Muscle layer of duodenum (tissue), 2 donors: ENCODE measurements at regions not wholly inside any gene's neighbourhood (a gene's known extent, or its start where the extent isn't known, plus 50 kb on each side); places are given as distances from the start of the nearest gene placed in this dataset.

Source experiments
- H3K27ac ChIP-seq: one replicate; pipeline ENCODE4 v1.7.0; 2013; ENCODE audit warnings: mild to moderate bottlenecking, low read length
- H3K27me3 ChIP-seq: one replicate; pipeline ENCODE4 v1.7.0; 2013; ENCODE audit warnings: low read depth, mild to moderate bottlenecking, control low read depth, low read length
- H3K36me3 ChIP-seq, 2 donors: one replicate each; pipeline ENCODE4 v1.7.0; 2013; ENCODE audit warnings: low read length in 2 of 2, control low read depth in 1 of 2, mild to moderate bottlenecking in 1 of 2; ENCODE audit not compliant: insufficient read depth in 2 of 2, control insufficient read depth in 1 of 2
- H3K4me1 ChIP-seq, 2 donors: one replicate each; pipeline ENCODE4 v1.7.0; 2013; ENCODE audit warnings: low read length in 2 of 2, mild to moderate bottlenecking in 2 of 2, control low read depth in 1 of 2, moderate library complexity in 1 of 2; ENCODE audit not compliant: insufficient read depth in 2 of 2, control insufficient read depth in 1 of 2
- H3K4me3 ChIP-seq, 2 donors: one replicate each; pipeline ENCODE4 v1.7.0; 2013; ENCODE audit warnings: low read length in 2 of 2, low read depth in 1 of 2, mild to moderate bottlenecking in 1 of 2
- H3K9me3 ChIP-seq, 2 donors: one replicate each; pipeline ENCODE4 v1.7.0; 2013; ENCODE audit warnings: low read length in 2 of 2, control low read depth in 1 of 2, mild to moderate bottlenecking in 1 of 2; ENCODE audit not compliant: control insufficient read depth in 1 of 2
- donor health status: healthy.

GRCh38 chr10:8874972-8875371 lies 820.5 kb downstream of the GATA3 start:
- Histone ChIP-seq H3K4me3 (no peak overlapping the region), H3K27me3 (no peaks in the 10 kb centered on the region), H3K9me3 (no peaks in the 10 kb centered on the region), H3K27ac (no peak overlapping the region), H3K36me3 (no peaks in the 10 kb centered on the region), H3K4me1 (no peaks in the 10 kb centered on the region)

GRCh38 chr10:8876171-8876570 lies 821.7 kb downstream of the GATA3 start:
- Histone ChIP-seq H3K27ac (no peak overlapping the region), H3K4me3 (no peak overlapping the region), H3K36me3 (no peaks in the 10 kb centered on the region), H3K27me3 (no peaks in the 10 kb centered on the region), H3K9me3 (no peaks in the 10 kb centered on the region), H3K4me1 (no peaks in the 10 kb centered on the region)

DNA sequence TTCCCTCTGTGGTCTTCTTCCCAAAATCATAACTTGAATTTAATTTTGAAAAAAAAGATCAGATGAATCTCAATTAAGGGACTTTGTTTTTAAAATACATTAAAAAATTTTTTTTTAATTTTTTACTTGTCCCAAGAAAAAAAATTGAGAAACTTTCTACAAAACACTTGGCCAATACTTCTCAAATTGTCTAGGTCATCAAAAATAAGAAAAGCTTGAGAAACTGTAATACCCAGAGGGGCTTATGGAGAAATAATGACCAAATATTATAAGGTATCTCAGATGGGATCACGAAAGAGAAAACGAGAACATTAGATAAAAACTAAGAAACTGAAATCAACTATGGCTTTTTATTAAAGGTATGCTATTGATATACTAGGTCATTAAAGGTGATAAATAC lies 835.0 kb downstream of the GATA3 start:
- no peaks in the 10 kb centered on the region for H3K36me3 ChIP-seq
- H3K27ac ChIP-seq: no peak overlapping the region
- H3K27me3 ChIP-seq: no peaks in the 10 kb centered on the region
- no peaks in the 10 kb centered on the region for H3K4me1 ChIP-seq
- H3K4me3 ChIP-seq: no peak overlapping the region
- no peaks in the 10 kb centered on the region for H3K9me3 ChIP-seq

GRCh38 chr10:8893102-8893501 lies 838.6 kb downstream of the GATA3 start:
- H3K4me1 ChIP-seq: no peaks in the 10 kb centered on the region
- no peak overlapping the region for H3K27ac ChIP-seq
- H3K36me3 ChIP-seq: no peaks in the 10 kb centered on the region
- no peaks in the 10 kb centered on the region for H3K27me3 ChIP-seq
- H3K9me3 ChIP-seq: no peaks in the 10 kb centered on the region
- no peak overlapping the region for H3K4me3 ChIP-seq

DNA sequence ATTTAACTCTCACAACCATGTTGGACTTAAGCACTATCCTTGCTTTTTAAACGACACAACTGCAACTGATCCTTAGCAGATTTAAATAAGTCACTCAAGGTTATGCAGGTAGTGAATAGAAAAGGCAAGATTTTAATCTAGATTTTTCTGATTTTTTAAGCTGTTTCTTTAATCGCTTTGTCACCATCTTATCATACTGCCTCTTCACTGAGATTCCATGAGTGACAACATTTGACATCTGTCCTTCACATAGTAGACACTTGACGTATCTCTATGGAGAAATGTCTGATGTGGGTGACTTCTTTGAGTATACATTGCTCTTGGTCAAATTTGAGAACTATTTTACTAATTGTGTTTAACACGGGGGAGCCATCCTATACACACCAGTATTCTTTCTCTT lies 839.7 kb downstream of the GATA3 start:
- no peak overlapping the region for H3K4me3 ChIP-seq
- H3K27ac ChIP-seq: no peak overlapping the region
- H3K4me1 ChIP-seq: no peaks in the 10 kb centered on the region
- H3K9me3 ChIP-seq: no peaks in the 10 kb centered on the region
- H3K27me3 ChIP-seq: no peaks in the 10 kb centered on the region
- no peaks in the 10 kb centered on the region for H3K36me3 ChIP-seq

DNA sequence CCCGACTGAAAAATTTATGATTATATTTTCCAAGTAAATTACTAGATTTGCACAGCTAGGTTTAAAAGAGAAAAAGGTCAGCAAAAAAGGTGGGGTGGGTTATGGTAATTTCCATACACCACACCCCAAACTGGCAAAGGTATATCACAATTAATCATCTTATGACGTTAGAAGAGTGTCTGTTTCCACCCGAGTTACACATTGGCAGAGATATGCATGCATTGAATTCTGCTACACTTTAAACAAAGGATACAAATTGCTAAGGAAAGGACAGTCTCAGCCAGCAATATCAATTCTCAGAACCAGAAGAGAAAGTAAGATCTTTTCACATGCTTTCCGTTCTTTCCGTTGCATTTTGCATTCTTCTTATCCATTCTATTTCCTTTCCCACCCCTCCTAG lies 843.3 kb downstream of the GATA3 start:
- no peak overlapping the region for H3K4me3 ChIP-seq
- H3K4me1 ChIP-seq: no peaks in the 10 kb centered on the region
- no peaks in the 10 kb centered on the region for H3K27me3 ChIP-seq
- H3K9me3 ChIP-seq: no peaks in the 10 kb centered on the region
- no peaks in the 10 kb centered on the region for H3K36me3 ChIP-seq
- no peak overlapping the region for H3K27ac ChIP-seq

- H3K36me3 ChIP-seq: no peaks in the 10 kb centered on the region
Measured at GRCh38 chr10:8898745-8899330, 844.4 kb downstream of the GATA3 start.

DNA sequence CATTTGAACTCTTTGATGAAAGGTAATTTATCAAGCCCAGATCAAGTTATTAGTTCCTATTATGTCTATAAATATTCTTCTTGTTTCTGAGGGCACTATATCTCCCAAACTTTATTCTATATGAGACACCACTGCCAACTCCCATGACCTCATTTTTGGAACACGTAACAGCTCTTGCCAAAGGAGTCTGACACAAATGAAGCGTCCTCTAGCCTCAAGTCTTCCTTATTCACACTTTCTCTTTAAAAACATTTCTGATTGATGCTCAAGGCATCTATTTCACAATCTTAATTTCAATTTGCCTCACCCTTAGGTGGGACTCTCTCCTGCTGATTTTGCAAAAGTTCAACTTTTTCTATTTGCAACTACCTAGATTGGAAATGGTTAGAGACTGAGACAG lies 848.4 kb downstream of the GATA3 start:
- Histone ChIP-seq H3K36me3 (no peaks in the 10 kb centered on the region), H3K4me3 (no peak overlapping the region), H3K9me3 (no peaks in the 10 kb centered on the region), H3K27me3 (no peaks in the 10 kb centered on the region), H3K4me1 (no peaks in the 10 kb centered on the region), H3K27ac (no peak overlapping the region)

More at GRCh38 chr10:8898745-8899330, 844.4 kb downstream of the GATA3 start:
- Histone ChIP-seq H3K4me1 (no peaks in the 10 kb centered on the region), H3K9me3 (no peaks in the 10 kb centered on the region), H3K27ac (no peak overlapping the region), H3K4me3 (no peak overlapping the region), H3K27me3 (no peaks in the 10 kb centered on the region)

GRCh38 chr10:8908013-8908412 lies 853.5 kb downstream of the GATA3 start:
- Histone ChIP-seq H3K27ac (no peak overlapping the region), H3K9me3 (no peaks in the 10 kb centered on the region), H3K4me1 (no peaks in the 10 kb centered on the region), H3K27me3 (no peaks in the 10 kb centered on the region), H3K4me3 (no peak overlapping the region), H3K36me3 (no peaks in the 10 kb centered on the region)

- no peaks in the 10 kb centered on the region for H3K9me3 ChIP-seq
- H3K4me3 ChIP-seq: no peak overlapping the region
- no peak overlapping the region for H3K27ac ChIP-seq
- H3K36me3 ChIP-seq: no peaks in the 10 kb centered on the region
- H3K4me1 ChIP-seq: no peaks in the 10 kb centered on the region
- no peaks in the 10 kb centered on the region for H3K27me3 ChIP-seq
Measured at GRCh38 chr10:8910314-8910713, 855.8 kb downstream of the GATA3 start.

GRCh38 chr10:8911032-8911431 lies 856.5 kb downstream of the GATA3 start:
- Histone ChIP-seq H3K27me3 (no peaks in the 10 kb centered on the region), H3K36me3 (no peaks in the 10 kb centered on the region), H3K4me3 (no peak overlapping the region), H3K9me3 (no peaks in the 10 kb centered on the region), H3K4me1 (no peaks in the 10 kb centered on the region), H3K27ac (no peak overlapping the region)

DNA sequence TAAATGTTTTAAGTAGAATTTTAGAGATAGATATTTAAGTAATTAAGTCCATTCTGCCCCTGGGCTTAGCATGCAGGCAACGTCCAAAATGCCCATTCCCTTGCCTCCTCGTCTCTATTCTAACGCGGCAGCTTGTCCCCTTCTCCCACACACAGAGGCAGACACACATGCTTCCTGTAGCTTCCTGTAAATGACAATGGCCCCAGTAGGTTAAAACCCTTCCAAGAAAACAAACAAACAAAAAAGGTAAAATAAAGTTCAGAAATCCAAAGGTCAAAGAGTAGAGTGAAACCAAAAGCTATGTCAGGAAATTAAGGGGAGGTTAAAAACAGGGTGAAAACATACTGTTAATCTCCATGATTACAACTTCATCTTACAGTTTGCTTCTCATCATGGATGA lies 857.6 kb downstream of the GATA3 start:
- H3K27ac ChIP-seq: no peak overlapping the region
- no peaks in the 10 kb centered on the region for H3K4me1 ChIP-seq
- H3K36me3 ChIP-seq: no peaks in the 10 kb centered on the region
- H3K9me3 ChIP-seq: no peaks in the 10 kb centered on the region
- H3K27me3 ChIP-seq: no peaks in the 10 kb centered on the region
- no peak overlapping the region for H3K4me3 ChIP-seq
